Right renal pelvis (tissue), 4 donors: ENCODE measurements at regions not wholly inside any gene's neighbourhood (a gene's known extent, or its start where the extent isn't known, plus 50 kb on each side); places are given as distances from the start of the nearest gene placed in this dataset.
"Not testable (repeated sequence)": the region's sequence is repeated elsewhere in the genome, so short reads cannot be mapped to it uniquely, and the experiment has no call there.

Source experiments
- DNase-seq, 4 donors: peaks; one replicate each; pipeline ENCODE4 v3.0.0-alpha.2; 2013; ENCODE audit warnings: low read depth in 4 of 4, low spot score in 3 of 4, missing footprints in 1 of 4

DNA sequence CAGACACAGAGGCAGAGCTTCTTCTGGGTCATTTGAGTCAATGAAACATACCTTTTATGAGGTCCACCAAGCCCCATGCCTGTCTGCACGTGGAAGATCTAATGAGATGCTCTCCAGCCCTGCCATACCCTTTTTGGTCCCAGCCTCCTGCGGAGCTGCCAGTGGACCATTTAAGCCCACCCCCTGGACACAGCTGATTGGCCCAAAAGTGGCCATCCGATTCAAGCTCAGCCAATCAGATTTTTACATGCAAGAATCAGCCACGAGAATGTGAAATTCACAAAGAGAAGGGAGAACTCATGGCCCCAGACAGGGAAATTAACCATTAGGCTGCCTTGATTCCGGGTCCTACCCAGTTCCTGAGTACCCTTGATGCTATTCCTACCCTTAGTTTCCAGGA is 231.0 kb upstream of the EEF2KMT start:
- no peak for DNase-seq

DNA sequence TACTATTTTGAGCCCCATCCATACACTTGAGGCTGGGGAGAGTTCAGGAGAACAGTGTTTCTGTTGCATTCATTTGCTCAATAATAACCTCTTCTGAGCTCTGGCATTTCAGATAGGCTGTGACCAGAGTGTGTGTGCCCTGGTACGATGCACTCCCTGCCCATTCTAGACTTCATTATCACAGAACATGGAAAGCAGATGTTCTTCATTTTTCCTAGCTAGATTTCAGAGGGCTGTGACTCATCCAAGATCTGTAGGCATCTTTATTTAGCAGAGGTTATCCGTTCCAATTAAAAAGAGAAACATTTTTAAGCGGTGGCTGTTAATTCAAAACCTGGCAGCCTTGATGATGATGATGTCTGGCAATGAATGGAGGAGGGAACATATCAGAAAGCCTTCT is 228.8 kb upstream of the EEF2KMT start:
- no peak for DNase-seq

DNA sequence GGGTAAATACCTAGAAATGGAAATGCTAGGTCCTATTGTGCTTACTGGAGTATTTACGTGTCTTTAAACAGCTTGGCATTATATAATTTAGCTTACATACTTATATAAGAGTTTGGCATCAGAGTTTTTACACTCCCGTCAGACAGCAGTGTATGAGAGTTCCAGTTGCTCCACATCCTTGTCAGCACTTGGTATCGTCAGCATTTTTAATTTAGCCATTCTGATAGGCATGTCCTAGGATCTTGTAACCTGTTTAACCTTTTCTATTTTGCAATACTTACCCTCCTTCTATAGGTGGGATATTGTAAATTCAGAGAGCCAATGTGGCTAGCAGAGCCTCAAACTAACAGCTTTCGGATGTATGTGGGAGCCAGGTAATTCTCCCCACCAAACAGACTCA is 228.3 kb upstream of the EEF2KMT start:
- DNase-seq, result no peak

DNA sequence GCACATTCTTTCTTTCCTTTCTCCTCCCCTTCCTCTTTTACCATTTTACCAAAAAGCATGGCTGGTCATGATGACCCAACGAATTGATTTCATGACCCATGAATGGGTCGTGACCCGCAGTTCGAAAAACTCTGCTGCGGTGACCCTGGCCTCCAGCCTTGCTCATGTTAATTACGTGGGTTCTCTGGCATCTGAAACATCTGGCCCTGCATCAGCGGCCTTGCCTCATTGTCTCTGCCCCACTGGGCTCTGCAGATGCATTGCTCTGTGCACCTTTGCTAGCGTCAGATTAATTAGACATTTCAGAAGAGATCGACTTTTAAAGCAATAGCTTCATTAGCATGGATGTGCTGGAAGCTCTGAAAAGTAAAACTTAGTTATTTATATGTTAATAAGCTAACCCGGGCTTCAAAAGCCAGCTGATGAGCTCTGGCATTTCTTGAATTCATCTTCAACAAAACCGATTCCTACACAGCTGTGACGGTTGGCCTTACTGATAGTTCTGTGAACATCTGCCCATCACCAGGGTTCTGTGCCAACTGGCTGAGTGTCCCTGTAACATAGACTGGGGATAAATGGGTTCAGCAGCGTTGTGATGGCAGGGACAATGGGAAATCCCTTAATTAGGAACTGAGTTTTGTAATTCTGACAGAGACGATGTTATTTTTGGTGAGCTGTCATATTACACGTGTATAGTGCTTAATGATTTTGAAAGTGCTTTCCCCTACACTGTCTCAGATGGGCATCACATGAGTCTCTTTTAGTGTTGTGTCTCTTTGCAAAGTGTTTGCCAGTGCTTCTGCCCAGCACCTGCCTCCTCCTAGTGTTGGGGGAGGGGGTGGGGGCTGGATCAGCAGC is 225.9 kb upstream of the EEF2KMT start:
- DNase-seq, result no peak

DNA sequence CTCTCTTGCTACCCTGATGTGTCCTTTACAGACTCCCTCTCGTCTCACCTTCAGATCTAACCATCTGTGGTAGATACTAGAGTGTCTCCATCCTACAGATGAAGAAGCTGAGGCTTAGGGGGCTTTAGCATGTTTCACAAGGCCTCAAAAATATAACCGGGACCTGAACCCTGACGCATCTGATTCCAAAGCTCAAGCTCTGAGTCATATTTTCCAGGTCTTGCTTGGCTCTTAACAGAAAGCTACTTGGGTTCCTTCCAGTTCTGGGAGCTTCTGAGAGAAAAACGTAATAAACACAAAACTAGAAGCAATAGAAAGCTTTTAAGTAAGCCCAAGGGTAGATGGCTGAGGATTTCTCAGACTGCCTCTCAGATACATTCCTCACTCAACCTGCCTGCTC is 224.3 kb upstream of the EEF2KMT start:
- no peak for DNase-seq

DNA sequence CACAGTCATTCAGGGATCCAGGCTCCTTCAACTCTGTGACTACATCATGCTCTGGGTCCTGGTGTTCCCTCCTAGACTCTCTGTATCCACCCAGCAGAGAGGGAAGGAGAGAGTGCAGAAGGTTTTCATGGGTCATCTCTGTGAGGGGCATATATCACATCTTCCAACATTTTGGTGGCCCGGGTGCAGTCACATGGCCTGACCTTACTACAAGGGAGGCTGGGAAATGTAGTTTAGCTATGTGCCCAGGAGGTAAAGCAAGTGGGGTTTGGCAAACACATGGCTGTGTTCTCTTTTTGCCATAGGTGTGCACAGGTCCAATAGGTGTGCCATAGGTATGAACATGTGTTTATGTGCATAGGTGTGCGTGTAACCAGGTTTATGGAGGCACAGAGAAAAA is 222.2 kb upstream of the EEF2KMT start:
- no peak for DNase-seq

DNA sequence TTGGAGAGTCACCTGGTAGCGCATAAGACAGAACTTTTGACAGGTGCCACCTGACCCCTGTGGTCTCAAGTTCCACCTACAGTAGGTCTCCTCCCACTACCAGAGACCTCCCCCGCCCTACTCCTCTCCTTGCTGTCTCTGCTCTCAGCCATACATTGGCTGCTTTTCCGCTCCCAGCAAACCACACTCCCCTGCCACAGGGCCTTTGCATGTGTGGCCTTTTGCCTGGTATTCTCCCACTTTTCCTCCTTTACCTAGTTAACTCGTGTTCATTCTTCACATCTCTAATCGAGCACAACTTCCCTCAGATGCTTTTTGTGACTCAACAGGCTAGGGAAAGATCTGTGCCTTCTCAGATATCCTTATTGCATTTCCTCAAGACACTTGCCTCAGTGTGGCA is 218.3 kb upstream of the EEF2KMT start:
- no peak for DNase-seq

DNA sequence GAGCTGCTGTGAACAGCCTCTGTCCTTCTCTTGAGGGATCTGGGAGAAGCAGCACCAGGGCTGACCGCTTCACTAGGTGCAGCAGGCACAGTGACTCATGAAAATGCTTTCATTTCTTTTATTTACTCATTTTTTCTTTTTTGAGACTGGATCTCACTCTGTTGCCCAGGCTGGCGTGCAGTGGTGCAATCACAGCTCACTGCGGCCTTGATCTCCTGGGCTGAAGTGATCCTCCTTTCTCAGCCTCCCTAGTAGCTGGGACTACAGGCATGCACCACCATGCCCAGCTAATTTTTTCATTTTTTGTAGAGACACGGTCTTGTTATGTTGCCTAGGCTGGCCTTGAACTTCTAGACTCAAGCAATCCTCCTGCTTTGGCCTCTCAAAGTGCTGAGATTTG is 216.8 kb upstream of the EEF2KMT start:
- no peak for DNase-seq

DNA sequence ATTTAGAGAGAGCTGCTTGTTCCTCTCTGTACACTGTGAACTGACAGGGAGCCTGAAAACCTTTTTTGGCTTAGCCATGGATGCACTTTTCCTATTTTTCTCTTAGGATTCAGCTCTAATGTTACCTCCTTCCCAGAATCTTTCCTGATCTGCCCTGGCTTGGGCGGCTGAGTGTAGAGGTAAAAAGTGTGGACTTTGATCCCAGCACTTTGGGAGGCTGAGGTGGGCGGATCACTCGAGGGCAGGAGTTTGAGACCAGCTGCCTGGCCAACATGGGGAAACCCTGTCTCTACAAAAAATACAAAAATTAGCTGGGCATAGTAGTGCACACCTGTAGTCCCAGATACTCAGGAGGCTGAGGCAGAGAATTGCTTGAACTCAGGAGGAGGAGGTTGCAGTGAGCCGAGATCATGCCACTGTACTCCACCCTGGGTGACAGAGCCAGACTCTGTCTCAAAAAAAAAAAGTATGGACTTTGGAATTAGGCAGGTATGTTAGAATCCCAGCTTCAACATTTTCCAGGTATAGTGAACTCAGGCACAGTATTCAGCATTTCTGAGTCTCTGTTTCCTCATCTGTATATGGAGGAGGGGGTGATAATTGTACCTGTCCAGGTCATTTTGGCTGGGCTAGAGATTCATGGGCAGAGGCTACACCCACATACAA is 212.5 kb upstream of the EEF2KMT start:
- DNase-seq, result no peak

DNA sequence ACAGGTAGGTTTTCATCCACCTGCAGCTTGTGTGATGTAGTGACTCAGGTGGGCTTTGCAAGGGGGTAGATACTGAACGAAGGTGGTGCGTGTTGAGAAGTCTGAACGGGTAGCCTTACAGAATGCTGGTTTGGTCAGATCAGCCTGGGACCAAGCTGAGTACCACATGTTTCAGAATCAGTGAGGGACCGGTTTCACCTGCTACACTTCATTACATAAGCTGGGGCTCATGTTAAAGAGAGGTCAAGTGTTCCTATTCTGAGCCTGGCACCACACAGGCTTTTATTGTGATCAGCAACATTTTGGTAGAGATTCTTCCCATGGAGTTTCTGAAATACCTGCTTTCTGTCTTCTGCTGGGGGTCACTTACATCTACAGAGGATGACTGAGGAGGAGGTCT is 207.4 kb upstream of the EEF2KMT start:
- no peak for DNase-seq

DNA sequence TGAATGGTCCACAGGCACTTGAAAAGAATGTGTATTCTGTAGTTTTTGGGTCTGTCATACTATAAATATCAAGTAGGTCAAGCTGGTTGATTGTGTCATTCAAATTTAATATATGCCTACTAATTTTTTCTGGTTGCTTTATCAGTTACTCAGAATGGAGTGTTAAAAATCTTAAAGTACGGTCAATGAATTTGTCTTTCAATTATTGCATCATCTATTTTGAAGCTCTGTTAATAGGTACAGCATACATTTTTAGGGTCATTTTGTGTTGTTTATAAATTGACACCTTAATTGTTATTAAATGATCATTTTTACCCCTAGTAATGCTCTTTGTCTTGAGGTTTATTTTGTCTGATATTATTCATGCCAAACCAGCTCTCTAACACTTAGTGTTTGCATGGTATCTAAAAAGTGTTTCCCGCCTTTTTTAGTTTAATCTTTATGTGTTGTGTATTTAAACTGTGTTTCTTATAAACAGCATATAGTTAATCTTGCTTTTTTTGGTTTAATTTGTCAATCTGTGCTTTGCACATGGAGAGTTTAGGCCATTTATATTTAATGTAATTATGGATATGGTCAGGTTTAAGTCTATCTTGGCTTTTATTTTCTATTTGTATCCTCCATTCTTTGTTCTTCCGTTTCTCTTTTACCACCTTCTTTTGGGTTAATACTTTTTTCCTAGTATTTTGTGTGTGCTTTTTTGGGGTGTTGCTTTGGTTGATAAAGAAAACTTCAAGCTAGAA is 204.9 kb upstream of the EEF2KMT start:
- no peak for DNase-seq

DNA sequence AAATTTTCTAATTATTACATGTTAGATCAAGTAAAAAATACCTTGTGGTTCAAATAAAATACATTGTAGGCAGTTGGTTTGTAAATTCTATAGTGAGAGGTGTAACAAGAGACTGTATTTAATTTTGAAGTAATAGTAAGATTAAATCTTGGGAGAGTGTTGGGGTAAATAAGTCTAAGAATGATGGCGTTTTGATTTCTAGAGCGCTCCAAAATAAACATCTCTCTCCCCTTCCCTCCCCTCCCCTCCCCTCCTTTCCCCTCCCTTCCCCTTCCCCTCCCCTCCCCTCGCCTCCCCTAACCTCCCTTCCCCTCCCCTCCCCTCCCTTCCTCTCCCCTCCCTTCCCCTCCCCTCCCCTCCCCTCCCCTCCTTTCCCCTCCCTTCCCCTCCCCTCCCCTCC is 200.6 kb upstream of the EEF2KMT start:
- no peak for DNase-seq

DNA sequence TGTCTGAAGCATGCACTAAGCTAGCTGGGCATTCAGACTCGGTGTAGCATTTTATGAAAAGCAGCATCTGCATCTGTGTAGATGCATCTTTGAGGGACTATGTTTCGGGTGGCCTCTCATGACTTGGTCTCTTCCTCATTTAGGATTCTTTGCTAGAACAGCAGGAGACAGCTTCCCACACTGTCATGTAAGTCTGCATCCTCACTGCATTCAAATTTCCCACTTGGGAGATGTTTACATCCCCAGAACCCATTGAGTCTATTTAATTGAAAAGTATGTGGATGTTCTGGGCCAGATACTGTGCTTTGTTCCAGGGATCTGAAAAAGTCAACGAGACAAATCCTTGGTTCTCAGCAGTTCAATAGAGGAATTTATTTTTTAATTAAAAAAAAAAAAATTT is 198.6 kb upstream of the EEF2KMT start:
- DNase-seq, result no peak

DNA sequence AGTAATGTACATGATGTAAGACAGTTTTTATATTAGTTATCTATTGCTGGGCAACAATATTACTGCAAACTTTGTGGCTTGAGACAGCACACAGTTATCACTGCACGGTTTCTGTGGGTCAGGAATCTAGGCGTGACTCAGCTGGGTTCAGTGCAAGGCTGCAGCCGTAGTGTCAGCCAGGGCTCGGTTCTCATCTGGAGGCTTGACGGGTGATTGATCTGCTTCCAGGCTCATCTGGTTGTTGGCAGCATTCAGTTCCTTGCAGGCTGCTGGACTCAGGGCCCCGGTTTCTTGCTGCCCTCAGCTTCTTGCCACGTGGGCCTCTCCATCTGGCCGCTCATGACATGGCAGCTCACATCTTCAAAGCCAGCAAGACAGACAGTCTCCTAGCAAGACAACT is 197.7 kb upstream of the EEF2KMT start:
- not testable (repeated sequence) for DNase-seq

DNA sequence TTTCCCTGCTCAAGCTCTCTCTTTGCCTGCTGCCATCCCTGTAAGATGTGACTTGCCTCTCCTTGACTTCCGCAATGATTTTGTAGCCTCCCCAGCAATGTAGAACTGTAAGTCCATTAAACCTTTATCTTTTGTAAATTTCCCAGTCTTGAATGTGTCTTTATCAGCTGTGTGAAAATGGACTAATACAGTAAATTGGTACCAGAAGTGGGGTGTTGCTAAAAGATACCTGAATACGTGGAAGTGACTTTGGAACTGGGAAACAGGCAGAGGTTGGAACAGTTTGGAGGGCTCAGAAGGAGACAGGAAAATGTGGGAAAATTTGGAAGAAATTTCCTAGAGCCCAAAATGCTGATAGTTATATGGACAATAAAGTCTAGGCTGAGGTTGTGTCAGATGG is 184.6 kb upstream of the EEF2KMT start:
- DNase-seq, result not testable (repeated sequence)

DNA sequence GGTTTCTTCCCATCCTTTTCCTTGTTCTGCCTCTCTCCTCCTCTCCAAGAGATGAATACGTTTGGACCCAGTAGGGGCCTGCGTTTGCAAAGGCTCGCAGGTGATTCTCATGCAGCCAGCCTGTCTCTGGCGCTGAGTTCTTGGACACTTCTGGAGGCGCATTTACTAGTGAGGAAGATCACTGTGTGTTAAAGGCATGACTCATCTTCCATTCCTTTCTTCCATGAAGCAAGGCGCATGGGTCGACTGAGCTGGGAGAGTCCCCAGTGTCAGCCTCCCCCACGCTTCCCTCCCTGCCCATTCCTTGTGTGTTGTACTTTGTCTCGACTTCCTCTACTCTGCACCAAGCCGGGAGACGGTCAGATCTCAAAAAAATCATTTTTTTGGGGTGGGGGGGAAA is 159.9 kb upstream of the EEF2KMT start:
- no peak for DNase-seq

DNA sequence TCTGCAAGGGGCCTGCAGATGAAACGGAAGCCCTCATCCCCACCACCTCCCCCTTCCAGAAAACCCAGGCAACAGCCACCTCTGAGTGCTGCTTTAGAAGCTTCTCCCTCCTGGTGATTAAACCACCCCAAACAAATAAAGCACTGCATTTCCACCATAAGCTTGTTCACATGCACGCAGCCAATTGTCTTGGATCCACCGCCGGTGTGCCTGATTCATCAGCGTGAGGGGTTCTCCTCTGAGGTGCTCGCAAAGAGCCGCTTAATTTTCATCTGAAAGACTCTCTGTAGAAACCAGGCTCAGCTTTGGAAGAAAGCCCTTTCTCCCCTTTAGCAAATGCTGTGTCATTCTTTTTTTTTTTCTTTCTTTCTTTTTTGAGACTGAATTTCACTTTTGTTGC is 155.2 kb upstream of the EEF2KMT start:
- DNase-seq, result no peak

DNA sequence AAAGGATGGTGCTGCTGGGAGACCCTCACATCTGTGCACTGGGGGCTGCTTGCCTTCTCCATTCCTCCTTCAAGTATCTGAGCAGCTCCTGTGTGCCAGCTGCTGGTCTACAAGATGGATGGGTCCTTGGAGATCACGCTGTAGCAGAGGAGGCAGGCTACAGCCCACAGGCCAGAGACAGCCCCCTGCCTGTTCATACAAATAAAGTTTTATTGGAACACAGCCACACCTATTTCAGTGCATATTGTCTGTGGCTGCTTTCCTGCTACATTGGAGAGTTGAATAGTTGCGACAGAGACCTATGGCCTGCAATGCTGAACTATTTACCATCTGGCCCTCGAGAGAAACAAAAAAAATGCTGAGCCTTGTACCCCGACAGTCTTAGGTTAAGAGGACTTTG is 149.8 kb upstream of the EEF2KMT start:
- not testable (repeated sequence) for DNase-seq

DNA sequence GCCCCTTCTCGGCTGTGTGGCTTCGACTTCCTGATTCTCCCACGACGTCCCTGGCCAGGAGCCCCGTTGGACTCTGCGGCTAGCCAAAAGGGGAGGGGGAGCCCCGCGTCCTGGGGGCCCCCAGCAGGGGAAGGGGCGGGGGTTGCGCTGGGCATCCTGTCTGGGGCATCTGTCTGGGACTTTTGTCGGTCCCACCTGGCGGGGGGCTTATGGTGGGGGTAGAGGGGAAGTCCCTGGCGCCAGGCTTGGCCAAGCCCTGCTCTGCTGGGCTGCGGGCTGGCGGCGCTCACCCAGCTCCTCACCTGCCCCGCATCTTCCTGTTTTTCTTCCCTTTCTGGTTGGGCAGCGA is 142.7 kb upstream of the EEF2KMT start:
- not testable (repeated sequence) for DNase-seq

DNA sequence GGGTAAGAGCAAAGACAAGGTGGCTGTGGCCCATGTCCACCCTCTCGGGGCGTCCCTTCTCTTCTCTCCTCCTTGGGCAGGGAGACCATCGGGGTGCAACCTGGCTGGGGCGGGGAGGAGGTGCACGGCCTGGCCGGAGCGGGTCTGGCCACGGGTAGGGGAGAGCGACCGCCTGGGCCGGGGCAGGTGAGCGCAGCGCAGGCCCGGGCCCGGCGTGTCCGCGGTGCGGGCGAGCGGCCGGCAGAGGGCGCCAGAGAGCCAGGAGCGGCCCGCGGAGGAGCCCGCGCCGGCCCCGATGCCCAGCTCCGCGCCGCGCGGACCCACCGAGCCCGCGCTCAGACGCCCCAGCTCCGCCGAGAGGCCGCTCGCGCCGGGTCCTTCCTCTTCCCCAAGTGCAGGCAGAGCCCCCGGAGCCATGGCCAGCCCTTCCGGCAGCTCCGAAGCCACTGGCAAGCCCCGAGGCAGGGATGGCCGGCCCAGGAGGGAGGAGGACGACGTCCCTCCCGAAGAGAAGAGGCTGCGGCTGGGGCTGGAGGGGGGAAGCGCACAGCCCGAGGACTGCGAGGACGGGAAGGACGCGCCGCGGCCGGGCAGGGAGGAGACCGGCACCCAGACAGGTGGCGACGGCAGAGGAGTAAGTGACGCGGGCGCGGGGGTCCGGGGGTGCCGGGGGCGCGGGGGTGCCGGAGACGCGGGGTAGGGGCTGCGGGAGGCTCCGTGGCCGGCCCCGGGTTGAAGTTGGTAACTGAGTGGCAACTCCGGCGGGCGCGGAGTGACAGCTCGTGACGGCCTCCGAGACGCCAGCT is 142.1 kb upstream of the EEF2KMT start:
- peak in 2 of 4 donors; percentile 17 to 18 for DNase-seq

DNA sequence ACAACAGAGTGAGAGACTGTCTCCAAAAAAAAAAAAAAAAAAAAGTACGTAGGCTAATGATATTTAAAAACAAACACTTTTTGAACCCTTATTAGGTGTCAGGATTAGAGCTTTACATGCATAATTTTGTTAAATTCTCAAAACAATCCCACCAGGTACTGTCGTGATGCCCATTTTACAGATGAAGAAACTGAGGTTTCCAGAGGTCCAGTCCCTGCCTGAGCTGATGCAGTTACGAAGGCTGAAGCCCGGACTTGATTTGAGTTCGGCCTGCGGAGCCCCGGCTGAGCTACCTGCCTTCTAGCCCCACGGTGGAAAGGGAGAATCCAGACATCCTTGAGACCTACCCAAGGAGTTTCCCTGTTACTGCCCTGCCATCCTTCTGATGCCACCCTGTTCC is 137.5 kb upstream of the EEF2KMT start:
- no peak for DNase-seq
